GM23248 (cell line): ENCODE measurements at regions not wholly inside any gene's neighbourhood (a gene's known extent, or its start where the extent isn't known, plus 50 kb on each side); places are given as distances from the start of the nearest gene placed in this dataset.
"Not testable (repeated sequence)": the region's sequence is repeated elsewhere in the genome, so short reads cannot be mapped to it uniquely, and the experiment has no call there.

ENCODE experiments used
- DNase-seq: peaks from one replicate; pipeline ENCODE4 v3.0.0-alpha.2; 2015
- H2AFZ ChIP-seq: fragments of 200-600 bp; sonication (generic); 2 replicates; pipeline ENCODE4 v1.6.1; 2016; ENCODE audit warnings: antibody characterized with exemption
- H3F3A ChIP-seq: fragments of 200-600 bp; sonication (generic); 2 replicates; pipeline ENCODE4 v1.6.1; 2016; ENCODE audit warnings: mild to moderate bottlenecking, antibody characterized with exemption, mixed run types; ENCODE audit not compliant: insufficient read depth
- H3K27ac ChIP-seq: fragments of 200-600 bp; sonication (generic); 2 replicates; pipeline ENCODE4 v1.5.1; 2016; ENCODE audit warnings: mild to moderate bottlenecking
- H3K27me3 ChIP-seq: fragments of 200-600 bp; sonication (generic); replicated peaks from 2 replicates; pipeline ENCODE4 v1.6.1; 2016; ENCODE audit warnings: mild to moderate bottlenecking; ENCODE audit not compliant: insufficient read depth
- H3K36me3 ChIP-seq: fragments of 200-600 bp; sonication (generic); 2 replicates; pipeline ENCODE4 v1.6.1; 2016; ENCODE audit warnings: low read depth, mild to moderate bottlenecking
- H3K4me1 ChIP-seq: fragments of 200-600 bp; sonication (generic); 2 replicates; pipeline ENCODE4 v1.6.1; 2016; ENCODE audit warnings: mild to moderate bottlenecking; ENCODE audit not compliant: insufficient read depth
- H3K4me2 ChIP-seq: fragments of 200-600 bp; sonication (generic); one replicate; pipeline ENCODE4 v1.6.1; 2016; ENCODE audit warnings: mild to moderate bottlenecking; ENCODE audit not compliant: unreplicated experiment
- H3K4me3 ChIP-seq: fragments of 200-600 bp; sonication (generic); 2 replicates; pipeline ENCODE4 v1.5.1; 2016; ENCODE audit warnings: mild to moderate bottlenecking
- H3K79me2 ChIP-seq: fragments of 200-600 bp; sonication (generic); 2 replicates; pipeline ENCODE4 v1.6.1; 2016; ENCODE audit warnings: mild to moderate bottlenecking; ENCODE audit not compliant: insufficient read depth
- H3K9ac ChIP-seq: fragments of 200-600 bp; sonication (generic); 2 replicates; pipeline ENCODE4 v1.6.1; 2016; ENCODE audit warnings: mild to moderate bottlenecking
- H3K9me2 ChIP-seq: fragments of 200-600 bp; sonication (generic); 2 replicates; pipeline ENCODE4 v1.6.1; 2016; ENCODE audit warnings: mixed run types, mild to moderate bottlenecking, moderate library complexity; ENCODE audit not compliant: insufficient read depth
- H3K9me3 ChIP-seq: fragments of 200-600 bp; sonication (generic); one replicate; pipeline ENCODE4 v1.6.1; 2017; ENCODE audit warnings: low read depth
- H4K20me1 ChIP-seq: fragments of 200-600 bp; sonication (generic); 2 replicates; pipeline ENCODE4 v1.6.0; 2016; ENCODE audit not compliant: insufficient read depth
- EZH2 ChIP-seq: fragments of 200-600 bp; sonication (generic); IDR thresholded peaks from 2 replicates; pipeline ENCODE4 v1.6.1; 2018; ENCODE audit warnings: antibody characterized with exemption, mild to moderate bottlenecking; ENCODE audit not compliant: insufficient read depth, poor library complexity, severe bottlenecking
- EZH2phosphoT487 ChIP-seq: fragments of 200-600 bp; sonication (generic); IDR thresholded peaks from 2 replicates; pipeline ENCODE4 v1.6.1; 2018; ENCODE audit warnings: antibody characterized with exemption, moderate library complexity, mild to moderate bottlenecking, low read depth; ENCODE audit not compliant: insufficient read depth
- WGBS, 2 experiments: methylation state at CpG; one replicate each; pipeline ENCODE4 v1.1.6; 2015 to 2017; ENCODE audit warnings: low lambda C conversion rate in 2 of 2, low coverage in 1 of 2; ENCODE audit errors: missing lambda C conversion rate in 2 of 2; 5-methylcytosine and 5-hydroxymethylcytosine counted together
- in situ Hi-C: fragments of 300-500 bp; cut with MboI; formaldehyde crosslinking; loops from 2 replicates; pipeline ENCODE4 v1.15.0; 2020

GRCh38 chr5:34378498-34378897 is 277.6 kb upstream of the RAI14 start:
- H3K9ac ChIP-seq, H3K27me3 ChIP-seq, H3K9me2 ChIP-seq, DNase-seq, H3F3A ChIP-seq, H3K27ac ChIP-seq, H4K20me1 ChIP-seq, H3K79me2 ChIP-seq, in situ Hi-C loops, H3K4me1 ChIP-seq, H3K9me3 ChIP-seq, H3K4me3 ChIP-seq, H3K36me3 ChIP-seq, H2AFZ ChIP-seq, H3K4me2 ChIP-seq: not testable (repeated sequence)
- 95 to 97% methylated on average over 2 of the region's 2 CpGs for WGBS, 2 experiments

DNA sequence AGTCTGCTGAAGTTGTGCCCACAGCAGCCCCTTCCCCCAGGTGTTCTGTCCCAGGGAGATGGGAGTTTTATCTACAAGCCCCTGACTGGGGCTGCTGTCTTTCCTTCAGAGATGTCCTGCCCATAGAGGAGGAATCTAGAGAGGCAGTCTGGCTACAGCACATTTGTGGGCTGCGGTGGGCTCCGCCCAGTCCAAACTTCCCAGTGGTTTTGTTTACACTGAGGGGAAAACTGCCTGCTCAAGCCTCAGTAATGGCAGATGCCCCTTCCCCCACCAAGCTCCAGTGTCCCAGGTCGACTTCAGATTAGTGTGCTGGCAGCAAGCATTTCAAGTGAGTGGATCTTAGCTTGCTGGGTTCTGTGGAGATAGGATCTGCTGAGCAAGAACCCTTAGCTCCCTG is 267.4 kb upstream of the RAI14 start:
- 56 to 67% methylated on average over 3 of the region's 3 CpGs for WGBS, 2 experiments
- H3K9ac ChIP-seq, H3K9me2 ChIP-seq, H3K4me2 ChIP-seq, H3K79me2 ChIP-seq, in situ Hi-C loops, DNase-seq, H2AFZ ChIP-seq, H3F3A ChIP-seq, H4K20me1 ChIP-seq, H3K27ac ChIP-seq, H3K27me3 ChIP-seq, H3K36me3 ChIP-seq, H3K4me1 ChIP-seq, H3K4me3 ChIP-seq, H3K9me3 ChIP-seq: not testable (repeated sequence)

DNA sequence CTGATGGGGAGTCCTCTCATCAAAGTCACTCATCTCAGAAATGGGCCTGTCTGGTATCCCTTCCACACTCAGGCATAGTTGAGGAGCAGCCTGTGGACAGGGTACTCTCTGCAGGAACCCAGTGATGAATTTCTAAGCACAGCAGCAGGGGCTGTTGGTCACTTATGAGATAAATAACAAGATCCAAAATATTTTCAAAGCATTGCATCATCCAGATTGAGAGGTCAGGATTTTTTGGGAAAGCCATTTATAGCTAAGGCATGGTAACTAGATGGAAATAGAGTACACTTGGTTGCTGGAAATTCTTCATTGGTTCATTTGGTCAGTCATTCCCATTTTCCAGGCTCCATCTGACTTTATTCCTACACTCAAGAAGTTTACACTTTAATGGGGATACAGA is 246.8 kb upstream of the RAI14 start:
- Histone ChIP-seq H3K27ac (no peak overlapping the region), H3K9me3 (no peaks in the 10 kb centered on the region), H3K9me2 (no peaks in the 10 kb centered on the region), H4K20me1 (no peaks in the 10 kb centered on the region), H3K4me2 (no peak overlapping the region), H3K79me2 (no peaks in the 10 kb centered on the region), H3F3A (peaks cover 17% of the 10 kb centered on the region), H3K36me3 (no peaks in the 10 kb centered on the region), H3K27me3 (no peaks in the 10 kb centered on the region), H2AFZ (no peak overlapping the region), H3K4me3 (no peak overlapping the region), H3K9ac (no peak overlapping the region), H3K4me1 (peaks cover 32% of the 10 kb centered on the region)
- no peak for TF ChIP-seq EZH2
- no peak for TF ChIP-seq EZH2phosphoT487
- in situ Hi-C loops, result no loop called here
- DNase-seq, result no peak

- Histone ChIP-seq H3K27ac (no peak overlapping the region), H3K9me3 (no peaks in the 10 kb centered on the region), H3K9ac (no peak overlapping the region), H4K20me1 (no peaks in the 10 kb centered on the region), H2AFZ (peak overlapping the region; percentile 38; the same call in 1 of the 2 replicates), H3K4me2 (no peak overlapping the region), H3K9me2 (no peaks in the 10 kb centered on the region), H3K27me3 (no peaks in the 10 kb centered on the region), H3K4me3 (no peak overlapping the region), H3K36me3 (no peaks in the 10 kb centered on the region), H3K79me2 (no peaks in the 10 kb centered on the region), H3K4me1 (peaks cover 34% of the 10 kb centered on the region), H3F3A (peaks cover 17% of the 10 kb centered on the region)
- DNase-seq, result peak; percentile 7
- no peak for TF ChIP-seq EZH2phosphoT487
- TF ChIP-seq EZH2, result no peak
- WGBS, 2 experiments, result 65 to 72% methylated on average over 2 of the region's 2 CpGs
- in situ Hi-C loops, result no loop called here
Measured at GRCh38 chr5:34410411-34411139, 245.6 kb upstream of the RAI14 start.

DNA sequence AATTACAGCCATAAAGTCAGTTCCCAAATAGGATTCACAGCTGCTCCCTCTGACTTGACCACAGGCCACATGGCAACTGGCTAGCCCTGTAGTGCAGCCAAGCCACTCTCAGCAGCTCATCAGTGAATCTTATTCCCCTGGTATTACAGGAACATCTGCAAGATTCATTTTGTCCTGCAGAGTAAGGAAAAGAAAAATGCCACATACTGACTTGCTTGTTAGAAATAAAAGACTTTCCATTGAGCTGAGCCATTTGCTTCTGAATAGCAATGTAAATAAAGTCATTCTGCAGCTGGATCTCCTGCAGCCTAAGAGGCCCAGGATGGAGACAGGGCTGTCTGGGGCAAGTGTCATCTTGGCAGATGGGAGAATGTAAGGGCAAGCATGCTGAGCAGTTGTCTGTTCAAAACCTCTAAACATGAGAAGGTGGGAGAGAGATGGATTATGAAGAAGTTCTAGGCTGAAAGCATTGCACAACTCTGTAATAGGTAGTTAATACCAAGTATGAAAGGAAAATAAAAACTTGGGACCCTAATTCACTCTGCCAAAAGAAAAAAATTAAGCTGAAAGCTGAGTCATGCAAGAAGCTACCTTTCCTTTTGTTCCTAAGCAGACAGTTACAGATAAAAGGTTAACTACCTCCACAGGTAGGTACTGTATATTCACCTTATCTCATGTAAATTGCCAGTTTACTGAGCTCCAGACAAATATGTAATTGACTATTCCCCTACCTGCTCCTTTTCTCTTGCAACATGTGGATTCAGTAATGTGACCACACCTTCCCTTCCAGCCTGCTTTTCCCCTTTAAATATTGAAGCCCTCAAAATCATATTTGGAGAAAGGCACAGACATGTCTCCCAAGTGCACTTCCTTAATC is 244.4 kb upstream of the RAI14 start:
- Histone ChIP-seq H3K9ac (no peak overlapping the region), H3K4me2 (no peak overlapping the region), H3K4me1 (peaks cover 41% of the 10 kb centered on the region), H3K9me2 (no peaks in the 10 kb centered on the region), H2AFZ (peak overlapping the region; percentile 50; the same call in 1 of the 2 replicates), H3K79me2 (no peaks in the 10 kb centered on the region), H3F3A (peaks cover 17% of the 10 kb centered on the region), H3K27me3 (no peaks in the 10 kb centered on the region), H3K4me3 (no peak overlapping the region), H3K36me3 (no peaks in the 10 kb centered on the region), H3K27ac (no peak overlapping the region), H4K20me1 (no peaks in the 10 kb centered on the region), H3K9me3 (no peaks in the 10 kb centered on the region)
- no peak for TF ChIP-seq EZH2
- TF ChIP-seq EZH2phosphoT487, result no peak
- DNase-seq, result peak; percentile 15
- in situ Hi-C loops, result no loop called here
